ENCODE measurements at regions not wholly inside any gene's neighbourhood (a gene's known extent, or its start where the extent isn't known, plus 50 kb on each side); places are given as distances from the start of the nearest gene placed in this dataset.
"Not testable (repeated sequence)": the region's sequence is repeated elsewhere in the genome, so short reads cannot be mapped to it uniquely, and the experiment has no call there.

DNA sequence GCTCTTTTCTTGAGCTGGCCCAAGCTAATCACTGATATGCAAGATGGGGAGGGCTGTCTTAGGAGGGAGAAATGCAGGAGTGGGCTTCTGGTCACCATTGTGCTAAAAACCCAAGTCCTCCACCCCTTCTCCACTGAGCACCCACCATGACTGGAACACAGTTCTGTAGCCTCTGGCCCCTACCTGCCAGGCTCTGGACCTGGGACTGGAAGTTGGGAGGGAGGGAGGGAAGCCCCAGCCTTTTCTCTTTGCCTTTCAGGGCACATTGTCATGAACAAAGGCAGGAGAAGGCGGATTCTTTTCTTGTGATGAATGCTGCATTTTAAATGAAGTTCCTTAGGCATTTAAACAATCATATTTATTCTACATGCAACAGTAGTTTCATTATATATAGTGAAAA is 559.1 kb upstream of the TRPC7 start:
- DNase-seq, result no peak

DNA sequence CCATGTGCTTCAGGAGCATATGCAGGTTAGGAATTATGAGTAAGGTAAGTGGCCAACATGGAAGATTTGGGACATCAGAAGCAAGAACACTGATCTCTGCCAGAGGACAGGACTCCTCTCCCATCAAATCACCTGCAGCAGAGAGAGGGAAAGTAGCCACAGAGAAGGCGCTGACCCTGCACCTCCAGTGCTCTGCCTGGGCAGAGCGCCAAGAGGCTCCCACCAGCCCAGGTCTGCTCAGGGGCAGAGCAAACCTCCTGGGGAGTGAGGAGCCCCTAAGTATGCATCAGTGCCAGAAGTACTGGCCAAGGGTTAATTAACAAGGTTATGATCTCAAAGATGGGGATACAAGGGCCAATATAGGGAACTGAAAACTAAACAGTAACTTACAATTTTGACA is 545.3 kb upstream of the TRPC7 start:
- DNase-seq, result no peak

DNA sequence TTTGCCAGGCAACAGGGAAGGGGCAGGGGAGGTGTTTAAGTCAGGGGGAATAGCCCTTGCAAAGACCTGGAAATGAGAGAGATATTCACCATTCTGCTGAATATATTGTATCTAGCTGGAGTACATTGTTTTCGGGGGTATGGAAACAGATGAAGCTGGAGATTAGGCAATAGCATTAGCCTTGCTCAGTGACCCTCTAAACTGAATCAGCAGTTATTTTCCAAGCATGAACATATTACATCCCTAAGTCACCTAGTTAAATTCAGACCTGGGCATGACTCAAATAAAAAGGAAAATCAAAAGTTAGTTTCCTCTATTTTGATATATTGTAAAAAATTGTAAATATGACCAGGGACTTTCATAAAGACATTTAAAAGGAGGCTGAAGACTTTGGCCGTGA is 544.6 kb upstream of the TRPC7 start:
- no peak for DNase-seq

DNA sequence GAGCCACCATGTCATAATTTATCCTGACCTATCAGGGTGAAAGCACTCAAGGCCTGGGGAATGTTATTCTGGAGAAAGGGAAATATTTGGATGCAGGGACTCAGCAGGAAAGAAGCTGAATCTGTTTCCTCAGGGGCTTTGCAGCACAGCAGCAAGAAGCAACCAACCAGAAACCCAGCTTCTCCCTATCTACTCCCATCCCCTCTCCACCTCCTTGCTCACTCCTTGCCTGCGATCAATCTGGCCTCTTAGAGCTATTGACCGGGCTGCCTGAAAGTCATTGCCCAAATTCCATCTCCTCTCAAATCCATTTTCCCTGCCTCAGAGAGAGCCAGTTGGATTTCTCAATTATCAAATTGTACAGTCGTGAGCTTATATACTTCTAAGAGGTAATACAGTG is 542.0 kb upstream of the TRPC7 start:
- no peak for DNase-seq

DNA sequence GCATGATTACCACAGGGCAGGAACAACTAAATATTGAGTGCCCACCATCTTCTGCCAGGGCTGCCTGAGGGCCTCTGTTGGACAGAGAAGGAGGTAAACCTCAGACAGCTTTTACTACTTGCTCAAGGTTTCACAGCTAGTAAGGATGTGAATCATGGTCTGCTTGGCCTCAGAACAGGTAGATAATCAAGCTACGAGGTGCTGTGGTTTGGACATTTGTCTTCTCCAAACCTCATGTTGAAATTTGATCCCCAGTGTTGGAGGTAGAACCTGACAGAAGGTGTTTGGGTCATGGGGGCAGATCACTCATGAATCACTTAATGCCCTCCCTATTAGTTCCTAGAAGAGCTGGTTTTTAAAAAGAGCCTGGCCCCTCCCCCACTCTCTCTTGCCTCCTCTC is 541.2 kb upstream of the TRPC7 start:
- no peak for DNase-seq

DNA sequence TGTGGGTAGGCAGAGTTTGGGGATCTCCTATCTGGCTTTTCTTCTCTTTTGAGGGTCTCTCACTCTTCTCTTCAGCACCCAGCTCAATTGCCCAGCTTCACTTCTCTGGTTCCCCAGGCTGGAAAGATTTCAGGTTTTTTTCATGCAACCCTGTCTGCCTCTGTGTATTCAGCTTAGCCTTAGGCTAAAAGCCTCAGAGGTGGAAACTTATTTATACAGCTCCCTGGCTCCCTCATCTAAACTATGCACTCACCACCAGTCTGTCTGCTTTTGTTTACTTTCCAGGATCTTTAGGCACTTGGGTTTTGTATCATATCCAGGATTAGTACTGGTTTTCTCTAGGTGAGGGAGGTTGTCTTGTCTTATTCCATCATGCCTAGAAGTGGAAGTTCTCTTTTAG is 540.2 kb upstream of the TRPC7 start:
- no peak for DNase-seq

DNA sequence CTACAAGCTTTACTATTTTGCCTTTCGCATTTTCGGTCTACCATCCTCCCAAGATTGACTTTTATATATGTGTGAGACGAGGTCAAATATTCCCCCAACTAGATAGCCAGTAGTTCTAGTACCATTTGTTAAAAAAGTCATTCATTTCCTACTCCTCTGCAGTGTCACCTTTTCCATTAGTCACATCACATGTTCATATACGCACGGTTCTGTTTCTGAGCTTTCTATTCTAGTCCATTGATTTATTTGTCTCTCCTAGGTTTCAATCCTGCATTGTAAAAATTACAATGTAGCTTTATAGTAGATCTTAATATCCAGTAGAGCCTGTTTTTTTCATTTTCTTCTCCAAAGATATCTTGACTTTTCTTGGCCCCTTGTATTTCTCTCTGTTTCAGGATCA is 528.7 kb upstream of the TRPC7 start:
- no peak for DNase-seq

DNA sequence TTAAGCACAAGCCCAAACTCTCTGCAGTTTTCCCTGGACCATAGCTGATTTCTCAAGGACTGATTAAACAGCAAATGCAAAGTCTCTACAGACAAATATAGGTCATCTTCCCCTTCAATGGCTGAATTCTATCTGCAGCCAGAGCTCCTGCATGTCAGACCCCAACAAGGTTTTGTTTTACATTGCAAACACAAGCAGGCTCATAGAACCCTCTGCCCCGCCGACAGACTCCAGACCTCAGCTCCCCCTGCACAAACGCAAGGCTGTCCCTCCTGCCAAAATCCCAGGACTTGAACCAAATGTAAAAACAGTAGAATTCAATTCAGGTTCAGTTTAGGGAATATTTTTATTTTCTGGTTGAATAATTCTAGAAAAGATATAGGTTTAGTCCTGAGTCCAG is 526.7 kb upstream of the TRPC7 start:
- no peak for DNase-seq

DNA sequence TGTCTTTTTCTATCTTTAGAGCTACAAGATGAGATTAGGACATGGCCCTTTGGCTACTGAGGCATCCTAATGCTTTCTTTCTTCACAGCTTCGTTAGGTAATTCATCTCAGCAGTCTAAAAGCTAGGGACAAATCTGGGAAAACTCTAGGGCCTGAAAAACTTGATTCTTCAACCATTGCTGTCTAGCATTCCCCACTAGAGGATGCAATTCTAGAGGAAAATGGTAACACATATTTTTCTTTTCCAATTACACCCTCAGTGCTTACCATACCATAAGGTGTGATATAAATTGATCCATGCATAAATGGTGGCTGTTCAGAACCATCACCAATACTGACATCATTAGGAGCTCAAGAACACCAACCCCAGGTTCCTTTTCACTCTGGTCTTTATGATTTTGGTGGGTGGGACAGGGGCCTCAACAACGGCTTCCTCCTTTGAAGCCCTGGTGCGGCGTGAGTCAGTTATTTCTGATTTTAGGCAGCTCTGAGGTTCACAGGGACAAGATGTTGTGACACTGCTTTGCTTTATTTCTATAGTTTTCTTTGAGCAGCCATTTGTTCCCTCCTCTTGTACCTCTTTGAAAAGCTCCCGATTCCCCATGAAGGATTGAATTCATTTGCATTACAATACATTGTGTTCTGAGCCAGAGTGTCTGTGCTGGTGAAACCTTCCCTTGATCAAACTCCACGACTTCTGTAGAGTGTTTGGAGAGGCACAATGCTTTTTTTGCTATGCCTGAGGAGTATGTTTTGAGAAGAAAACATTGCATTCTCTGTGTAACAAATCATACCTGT is 526.0 kb upstream of the TRPC7 start:
- no peak for DNase-seq

DNA sequence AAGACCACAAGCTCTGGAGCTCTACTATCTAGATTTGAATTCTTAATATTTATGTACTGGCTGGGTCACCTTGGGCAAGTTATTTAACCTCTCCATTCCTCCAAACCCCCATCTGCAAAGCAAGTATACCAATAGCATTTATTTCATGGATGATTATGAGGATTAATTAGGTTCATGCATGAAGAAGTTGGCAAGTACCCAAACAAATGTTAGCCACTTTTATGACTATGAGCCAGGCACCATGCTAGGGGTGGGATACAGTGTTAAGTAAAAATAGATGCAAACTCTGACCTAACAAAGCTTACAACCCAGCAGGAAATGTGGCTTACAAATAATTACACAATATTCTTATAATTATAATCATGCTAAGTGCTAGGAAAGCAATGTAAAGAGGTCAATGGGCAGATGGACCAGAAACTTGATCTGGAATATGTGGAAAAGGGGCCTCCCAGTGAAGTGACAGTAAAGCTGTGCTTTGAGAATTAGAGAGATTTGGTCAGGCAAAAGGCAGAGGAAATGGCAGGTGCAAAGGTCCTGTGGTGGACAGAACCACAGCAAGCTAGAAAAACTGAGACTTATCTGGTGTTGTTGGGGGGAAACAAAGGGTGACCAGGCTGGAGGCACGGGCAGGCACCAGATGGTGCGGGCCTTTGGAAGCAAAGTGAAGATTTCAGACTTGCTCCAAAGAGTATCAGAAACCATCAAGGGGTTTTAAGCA is 525.2 kb upstream of the TRPC7 start:
- no peak for DNase-seq

DNA sequence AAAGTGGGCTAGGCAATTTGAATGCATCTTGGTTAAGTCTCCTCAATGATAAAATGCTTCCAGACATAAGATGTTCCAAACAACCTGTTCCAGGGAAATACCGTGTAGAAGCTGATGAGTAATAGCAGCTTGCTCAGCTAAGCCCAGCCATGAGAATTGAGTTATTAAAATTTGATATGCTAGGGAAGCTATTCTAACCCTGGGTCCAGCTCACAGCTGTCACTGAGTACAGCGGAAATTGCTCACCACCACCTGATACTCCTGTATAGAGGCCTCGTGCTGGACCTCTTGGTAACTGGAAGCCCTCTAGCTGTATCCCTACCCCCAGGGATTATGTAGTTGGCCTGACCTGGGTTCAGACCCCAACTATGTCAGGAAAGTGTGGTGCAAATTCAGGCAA is 521.3 kb upstream of the TRPC7 start:
- no peak for DNase-seq

DNA sequence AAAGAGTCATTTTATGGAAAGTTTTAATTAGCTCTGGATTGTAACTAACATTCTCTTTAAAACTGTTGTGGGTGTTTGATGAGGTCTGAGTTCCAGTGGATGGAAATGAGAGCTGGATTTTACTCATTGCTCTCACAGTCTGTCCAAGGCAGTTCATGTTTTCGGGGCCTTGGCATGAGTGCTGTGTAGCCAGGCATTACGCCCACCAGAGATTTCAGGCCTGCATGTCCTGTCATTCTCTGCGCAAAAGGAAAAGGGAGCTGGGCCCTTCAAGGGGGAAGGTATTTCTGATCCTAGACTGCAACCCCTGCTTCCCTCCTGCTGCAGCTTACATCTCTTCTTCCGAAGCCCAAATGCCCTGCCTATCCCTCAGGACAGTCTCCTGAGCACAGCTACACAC is 499.6 kb upstream of the TRPC7 start:
- DNase-seq, result no peak

DNA sequence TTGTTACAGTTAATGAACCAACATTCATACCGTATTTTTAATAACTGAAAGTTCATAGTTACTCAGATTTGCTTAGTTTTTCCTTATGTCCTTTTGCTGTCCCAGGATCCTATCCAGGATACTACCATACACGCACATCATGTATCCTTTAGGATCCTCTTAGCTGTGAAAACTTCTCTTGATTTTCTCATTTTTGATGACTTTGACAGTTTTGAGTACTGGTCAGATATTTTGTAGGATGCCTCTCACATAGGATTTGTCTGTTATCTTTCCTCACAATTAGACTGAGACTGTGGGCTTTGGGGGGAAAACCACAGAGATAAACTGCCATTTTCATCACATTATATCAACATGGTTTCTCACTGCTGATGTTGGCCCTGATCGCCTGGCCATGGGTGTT is 491.3 kb upstream of the TRPC7 start:
- no peak for DNase-seq

DNA sequence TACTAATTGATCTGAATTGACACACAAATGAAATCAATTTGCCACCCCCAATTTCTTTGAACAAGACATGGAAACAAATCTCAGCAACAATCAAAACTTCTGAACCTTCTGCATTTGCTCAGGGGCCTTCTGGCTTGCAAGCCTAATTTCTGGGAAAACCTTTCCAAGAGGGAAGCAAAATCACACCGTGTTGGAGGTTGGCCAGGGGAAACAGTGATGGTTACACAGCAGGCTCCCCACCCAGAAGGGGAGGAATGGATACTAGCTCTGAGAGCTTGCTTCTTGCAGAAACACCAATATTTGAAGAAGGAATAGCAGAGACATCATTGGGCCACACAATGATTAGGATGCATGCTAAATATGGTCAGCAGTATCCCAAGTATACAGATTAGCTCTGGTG is 488.6 kb upstream of the TRPC7 start:
- no peak for DNase-seq

DNA sequence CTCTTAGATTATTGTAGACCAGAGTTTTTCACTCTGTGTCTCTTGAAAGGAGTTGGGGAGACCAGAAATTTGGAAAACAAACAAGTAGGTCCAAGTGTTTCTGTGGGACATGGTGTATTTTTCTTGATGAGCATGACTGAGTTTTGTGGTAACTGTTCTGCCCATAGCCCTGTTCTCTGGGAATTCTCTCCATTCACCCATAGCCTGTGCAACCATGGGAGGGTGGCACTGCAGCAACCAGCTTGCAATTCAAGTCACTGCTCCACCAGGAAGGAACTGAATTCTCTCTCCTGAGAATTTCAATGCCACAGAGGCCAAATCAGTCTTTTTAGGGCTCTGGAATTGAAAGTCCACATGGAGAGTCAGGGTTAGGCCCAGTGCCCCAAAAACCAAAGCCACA is 475.3 kb upstream of the TRPC7 start:
- DNase-seq, result no peak

DNA sequence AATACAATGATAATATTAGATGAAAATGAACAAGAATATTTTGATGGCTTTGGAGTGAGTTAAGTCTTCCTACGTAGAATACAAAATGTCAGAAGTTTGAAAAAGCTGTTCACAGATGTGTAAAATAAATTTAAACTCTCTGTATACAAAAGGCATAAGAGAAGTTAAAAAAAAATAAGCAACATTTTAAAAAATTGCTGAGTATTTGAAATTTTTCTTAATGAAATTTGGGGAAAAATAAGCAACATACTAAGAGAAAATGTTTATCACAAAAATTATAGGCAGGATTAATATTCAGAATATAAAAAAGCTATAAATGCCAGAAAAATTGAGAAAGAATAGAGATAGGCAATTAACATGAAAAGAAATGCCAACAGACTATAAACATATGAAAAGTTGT is 470.7 kb upstream of the TRPC7 start:
- no peak for DNase-seq

DNA sequence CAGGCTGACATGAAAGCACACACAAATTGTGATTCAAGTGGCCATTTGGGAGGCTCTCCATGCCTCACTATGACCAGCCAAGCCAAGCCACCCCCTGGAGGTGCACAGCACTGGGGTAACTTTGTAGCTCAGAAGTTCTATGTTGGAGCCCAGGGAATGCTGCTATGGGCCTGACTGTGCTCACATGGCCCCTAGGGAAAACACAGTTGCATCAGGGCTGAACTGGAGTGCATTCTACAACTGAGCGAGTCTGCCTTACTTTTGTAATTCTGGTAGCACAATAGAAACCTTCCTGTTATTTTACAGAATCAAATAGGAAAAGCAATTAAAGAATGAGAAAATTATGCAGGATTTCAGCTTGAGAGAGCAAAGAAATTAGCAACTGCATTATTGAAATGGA is 455.5 kb upstream of the TRPC7 start:
- no peak for DNase-seq

DNA sequence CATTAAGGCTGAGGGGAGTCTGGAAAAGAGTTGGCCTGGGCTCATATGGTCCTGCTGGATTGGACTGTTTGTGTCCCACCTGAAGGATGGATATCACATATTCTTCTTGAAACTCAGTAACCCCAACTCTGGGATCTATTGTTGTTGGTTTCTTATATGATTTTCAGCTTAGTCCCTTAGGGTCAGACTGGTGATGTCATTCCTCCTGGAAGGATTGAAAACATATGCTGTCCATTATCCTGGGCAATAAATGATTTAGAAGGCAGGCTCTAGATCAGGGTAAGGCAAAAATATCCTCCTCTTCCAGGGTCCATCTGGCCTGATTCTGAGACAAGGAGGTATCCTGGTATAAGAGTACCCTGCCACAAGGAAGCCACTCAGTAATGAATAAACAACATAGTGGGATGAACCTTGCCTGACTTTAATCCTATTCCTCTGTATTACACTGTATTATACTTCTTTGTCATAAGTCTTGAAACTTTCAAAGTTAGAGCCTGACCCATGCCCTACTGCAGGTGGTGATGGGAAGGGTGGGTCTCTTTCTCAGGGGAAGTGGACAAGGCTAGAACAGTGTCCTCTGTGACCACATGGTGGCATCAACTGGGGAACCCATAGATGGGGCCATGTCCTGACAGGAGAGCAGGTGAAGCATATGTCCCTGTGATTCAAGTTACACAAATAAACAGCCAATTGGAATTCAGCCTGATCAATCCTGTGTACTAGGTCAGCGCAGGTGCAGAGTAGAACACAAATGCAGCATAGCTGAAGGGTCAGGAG is 454.4 kb upstream of the TRPC7 start:
- DNase-seq, result no peak

DNA sequence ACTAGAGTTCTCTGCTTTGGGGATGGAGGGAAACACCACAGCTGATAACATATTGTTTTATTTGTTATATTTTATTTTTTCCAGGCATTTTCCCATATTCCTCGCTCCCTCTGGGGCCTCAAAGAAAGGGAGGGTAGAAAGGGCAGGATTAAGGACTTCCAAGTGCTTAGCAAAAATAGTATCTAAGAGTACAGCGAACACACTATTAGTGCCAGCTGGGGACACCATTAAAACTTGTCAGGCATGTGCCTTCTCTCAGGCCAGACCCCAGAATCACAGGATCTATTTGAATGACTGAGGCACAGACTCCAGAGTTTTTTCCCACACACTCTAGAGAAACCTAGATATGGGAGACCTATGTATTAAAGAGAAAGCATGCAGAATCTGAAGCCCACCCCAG is 451.0 kb upstream of the TRPC7 start:
- DNase-seq, result no peak

DNA sequence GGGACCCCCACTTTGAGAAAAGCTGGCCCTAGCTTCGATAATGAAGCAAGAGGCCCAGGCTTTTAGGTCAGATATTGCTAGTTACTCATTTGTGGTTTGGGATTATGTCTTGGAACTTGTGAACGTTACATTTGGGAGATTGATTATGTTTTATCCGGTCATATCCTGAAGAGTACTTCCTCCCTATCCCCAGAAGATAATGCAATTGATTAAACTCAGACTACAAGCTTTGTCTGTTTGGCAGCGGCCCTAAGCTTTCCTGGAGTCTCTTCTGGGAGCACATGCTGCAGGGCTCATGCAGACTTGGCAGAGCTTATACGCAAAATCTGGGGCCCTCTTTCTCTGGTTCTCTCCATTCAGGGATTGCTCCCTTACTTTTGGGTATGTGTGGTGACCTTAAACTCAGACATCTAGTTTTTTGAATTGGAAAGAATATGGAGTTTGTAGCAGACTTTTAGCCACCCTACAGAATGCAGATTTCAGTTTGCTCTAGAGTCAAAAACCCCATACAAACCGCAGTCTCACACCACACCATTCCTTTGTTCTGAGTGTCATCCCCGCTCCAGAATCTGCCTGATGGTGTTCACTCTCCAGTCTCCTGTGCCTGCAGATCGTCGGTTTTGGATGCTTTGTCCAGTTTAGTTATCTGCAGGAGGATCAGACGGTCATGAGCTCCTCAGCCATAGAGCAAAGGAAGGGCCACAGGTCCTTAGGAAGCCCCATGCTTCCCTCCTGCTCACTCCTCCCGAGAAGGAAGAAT is 449.5 kb upstream of the TRPC7 start:
- DNase-seq, result no peak

DNA sequence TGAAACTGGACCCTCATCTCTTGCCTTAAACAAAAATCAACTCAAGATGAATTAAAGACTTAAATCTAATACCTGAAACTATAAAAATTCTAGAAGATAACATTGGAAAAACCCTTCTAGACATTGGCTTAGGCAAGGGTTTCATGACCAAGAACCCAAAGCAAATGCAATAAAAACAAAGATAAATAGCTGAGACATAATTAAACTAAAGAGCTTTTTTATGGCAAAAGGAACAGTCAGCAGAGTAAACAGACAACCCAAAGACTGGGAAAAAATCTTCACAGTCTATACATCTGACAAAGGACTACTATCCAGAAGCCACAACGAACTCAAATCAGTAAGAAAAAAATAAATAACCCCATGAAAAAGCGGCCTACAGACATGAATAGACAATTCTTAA is 446.9 kb upstream of the TRPC7 start:
- DNase-seq, result not testable (repeated sequence)

DNA sequence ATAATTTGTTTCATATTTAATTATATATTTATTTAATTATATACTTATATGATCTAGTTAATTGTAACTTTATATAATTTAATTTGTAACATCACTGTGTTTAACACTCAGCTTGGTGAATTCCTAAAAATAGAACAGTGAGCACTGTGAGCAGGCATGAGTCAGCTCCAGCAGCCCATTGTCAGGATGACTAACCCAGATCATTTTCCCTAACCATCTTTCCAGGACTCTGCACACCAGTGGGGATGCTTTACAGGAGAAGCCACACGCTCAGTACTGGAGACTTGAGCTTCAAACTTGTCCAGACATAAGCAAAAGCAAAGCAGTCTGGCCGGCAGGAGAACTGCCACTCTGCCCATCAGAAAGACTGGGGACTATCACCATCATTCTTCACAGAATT is 446.2 kb upstream of the TRPC7 start:
- no peak for DNase-seq

DNA sequence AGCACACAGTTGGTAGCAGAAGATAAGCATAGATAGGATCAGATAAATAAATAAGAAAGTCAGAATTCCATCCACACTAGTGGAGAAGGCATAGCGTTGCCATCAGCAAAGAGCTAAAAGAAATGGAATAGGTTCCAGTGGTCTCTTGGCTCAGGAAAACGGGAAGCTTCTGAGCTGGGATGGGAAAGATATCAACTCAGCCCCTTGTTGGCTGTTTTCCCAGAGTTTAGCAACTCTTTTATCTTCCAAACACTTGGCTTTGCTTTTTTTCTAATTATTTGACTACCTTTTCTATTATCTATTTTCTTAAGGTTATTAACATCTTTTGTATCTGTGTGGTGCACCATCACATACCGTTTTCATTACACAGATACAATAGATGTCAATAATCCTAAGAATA is 445.7 kb upstream of the TRPC7 start:
- DNase-seq, result no peak

All from NCI-H187 (cell line).